IMR-90 (cell line): ENCODE measurements at regions not wholly inside any gene's neighbourhood (a gene's known extent, or its start where the extent isn't known, plus 50 kb on each side); places are given as distances from the start of the nearest gene placed in this dataset.
"Not testable (repeated sequence)": the region's sequence is repeated elsewhere in the genome, so short reads cannot be mapped to it uniquely, and the experiment has no call there.

ENCODE experiments used
- ATAC-seq: fragments of 200-7000 bp; cut with Tn5 transposase; 2 replicates; pipeline ENCODE4 v1.9.1; 2020; ENCODE audit warnings: low read depth, mild to moderate bottlenecking, moderate library complexity
- BruUV-seq: library from RNA; stranded (reverse); fragments of 400-500 nt; replicated peaks from 2 replicates; lab custom pipeline; 2021; lab: Mats Ljungman, UMichigan
- CTCF ChIA-PET: fragments of 300-600 bp; formaldehyde crosslinking; extraction: SDS; loops from one replicate; lab custom pipeline; 2021; ENCODE audit warnings: antibody characterized with exemption; lab: Yijun Ruan, JAX
- POLR2A ChIA-PET: fragments of 300-600 bp; sonication (Branson Sonifier 250); formaldehyde crosslinking; loops from one replicate; lab custom pipeline; 2022; ENCODE audit warnings: antibody characterized with exemption; ENCODE audit not compliant: unreplicated experiment; lab: Charles Lee
- DNase-seq: peaks from one replicate; pipeline ENCODE4 v3.0.0; 2013
- H2AFZ ChIP-seq: replicated peaks from 2 replicates; pipeline ENCODE3; 2013; ENCODE audit warnings: low read length, mild to moderate bottlenecking; ENCODE audit not compliant: poor library complexity
- H2AK5ac ChIP-seq: 2 replicates; pipeline ENCODE4 v1.6.1; 2013; ENCODE audit warnings: low read depth, low read length, inconsistent platforms
- H2AK9ac ChIP-seq: replicated peaks from 2 replicates; pipeline ENCODE3; 2013; ENCODE audit warnings: mild to moderate bottlenecking, low read depth, low read length, moderate library complexity; ENCODE audit not compliant: poor library complexity
- H2BK120ac ChIP-seq: 2 replicates; pipeline ENCODE4 v1.6.1; 2013; ENCODE audit warnings: low read depth, low read length, inconsistent platforms
- H2BK15ac ChIP-seq: 3 replicates; pipeline ENCODE4 v1.6.1; 2013; ENCODE audit warnings: low read depth, low read length, inconsistent platforms
- H2BK20ac ChIP-seq: 2 replicates; pipeline ENCODE4 v1.6.1; 2013; ENCODE audit warnings: low read depth, mild to moderate bottlenecking, inconsistent platforms, low read length, moderate library complexity
- H2BK5ac ChIP-seq: 2 replicates; pipeline ENCODE4 v1.6.1; 2013; ENCODE audit warnings: mild to moderate bottlenecking, low read depth, low read length, inconsistent platforms; ENCODE audit not compliant: poor library complexity, severe bottlenecking
- H3K14ac ChIP-seq: replicated peaks from 2 replicates; pipeline ENCODE4 v1.6.1; 2013; ENCODE audit warnings: low read depth, low read length, inconsistent platforms
- H3K18ac ChIP-seq: 2 replicates; pipeline ENCODE4 v1.6.1; 2013; ENCODE audit warnings: low read depth, low read length, control low read depth
- H3K23ac ChIP-seq: 2 replicates; pipeline ENCODE4 v1.6.1; 2013; ENCODE audit warnings: low read depth, low read length, inconsistent platforms
- H3K27ac ChIP-seq: 2 replicates; pipeline ENCODE4 v1.5.1; 2013; ENCODE audit warnings: mild to moderate bottlenecking, control low read depth, low read length; ENCODE audit not compliant: insufficient read depth
- H3K27me3 ChIP-seq: 2 replicates; pipeline ENCODE4 v1.6.1; 2013; ENCODE audit warnings: low read length; ENCODE audit not compliant: control insufficient read depth, insufficient read depth
- H3K36me3 ChIP-seq: 2 replicates; pipeline ENCODE4 v1.6.1; 2013; ENCODE audit warnings: low read length, mixed read lengths; ENCODE audit not compliant: control insufficient read depth, insufficient read depth
- H3K4ac ChIP-seq: 2 replicates; pipeline ENCODE4 v1.6.1; 2013; ENCODE audit warnings: low read depth, low read length, inconsistent platforms
- H3K4me1 ChIP-seq: 2 replicates; pipeline ENCODE4 v1.6.1; 2013; ENCODE audit warnings: low read length, mixed read lengths; ENCODE audit not compliant: control insufficient read depth, insufficient read depth
- H3K4me2 ChIP-seq: 2 replicates; pipeline ENCODE4 v1.6.1; 2013; ENCODE audit warnings: low read depth, mild to moderate bottlenecking, control low read depth, low read length, moderate library complexity
- H3K4me3 ChIP-seq: 2 replicates; pipeline ENCODE4 v1.5.1; 2013; ENCODE audit warnings: low read depth, mild to moderate bottlenecking, control low read depth, low read length, moderate library complexity; ENCODE audit not compliant: insufficient read depth
- H3K56ac ChIP-seq: 2 replicates; pipeline ENCODE4 v1.6.1; 2013; ENCODE audit warnings: low read length, inconsistent platforms; ENCODE audit not compliant: insufficient read depth; ENCODE audit errors: extremely low read depth
- H3K79me1 ChIP-seq, 2 experiments: 2 replicates each; pipeline ENCODE4 v1.6.1; 2013; ENCODE audit warnings: low read length in 2 of 2, inconsistent platforms in 1 of 2, low read depth in 1 of 2
- H3K9ac ChIP-seq: 2 replicates; pipeline ENCODE4 v1.6.1; 2013; ENCODE audit warnings: low read depth, low read length, control low read depth
- H3K9me1 ChIP-seq: 2 replicates; pipeline ENCODE4 v1.6.1; 2013; ENCODE audit warnings: low read length, inconsistent platforms; ENCODE audit not compliant: insufficient read depth
- H3K9me3 ChIP-seq: 2 replicates; pipeline ENCODE4 v1.6.1; 2013; ENCODE audit warnings: low read length; ENCODE audit not compliant: control insufficient read depth, insufficient read depth
- H4K20me1 ChIP-seq: 2 replicates; pipeline ENCODE4 v1.6.1; 2013; ENCODE audit warnings: low read length, inconsistent platforms; ENCODE audit not compliant: insufficient read depth
- H4K5ac ChIP-seq: 2 replicates; pipeline ENCODE4 v1.6.1; 2013; ENCODE audit warnings: mild to moderate bottlenecking, low read depth, low read length, control low read depth
- H4K8ac ChIP-seq, 2 experiments: 2 replicates each; pipeline ENCODE4 v1.6.1; 2013; ENCODE audit warnings: low read depth in 2 of 2, low read length in 2 of 2, control low read depth in 1 of 2, inconsistent platforms in 1 of 2
- H4K91ac ChIP-seq: 2 replicates; pipeline ENCODE4 v1.6.1; 2013; ENCODE audit warnings: low read depth, low read length, inconsistent platforms; ENCODE audit not compliant: insufficient read depth
- dilution Hi-C: fragments of 300-500 bp; cut with HindIII; formaldehyde crosslinking; loops from one replicate; pipeline ENCODE4 v1.14.3; 2018; ENCODE audit warnings: low sequenced_read_pairs; ENCODE audit not compliant: unreplicated experiment
- in situ Hi-C: fragments of 300-500 bp; cut with MboI; formaldehyde crosslinking; loops from 3 replicates; pipeline ENCODE4 v1.14.3; 2019; ENCODE audit warnings: low sequenced_read_pairs, inconsistent platforms, mixed read lengths
- intact Hi-C: fragments of 100-400 bp; cut with micrococcal nuclease; formaldehyde crosslinking; loops from 2 replicates; pipeline ENCODE4 v1.10.0; 2022

DNA sequence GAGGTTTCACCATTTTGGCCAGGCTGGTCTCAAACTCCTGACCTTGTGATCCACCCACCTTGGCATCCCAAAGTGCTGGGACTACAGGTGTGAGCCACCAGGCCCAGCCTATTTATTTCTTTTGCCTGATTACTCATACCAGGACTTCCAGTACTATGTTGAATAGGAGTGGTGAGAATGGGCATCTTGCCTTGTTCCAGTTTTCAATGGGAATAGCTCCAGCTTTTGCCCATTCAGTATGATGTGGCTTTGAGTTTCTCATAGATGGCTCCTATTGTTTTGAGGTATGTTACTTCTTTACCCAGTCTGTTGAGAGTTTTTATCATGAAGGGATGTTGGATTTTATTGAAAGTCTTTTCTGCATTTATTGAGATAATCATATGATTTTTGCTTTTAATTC lies 924.5 kb downstream of the DTWD2 start:
- H3K9me1 ChIP-seq, H2AFZ ChIP-seq, dilution Hi-C loops, DNase-seq, H3K4ac ChIP-seq, in situ Hi-C loops, H4K91ac ChIP-seq, H2BK120ac ChIP-seq, H3K14ac ChIP-seq, H3K79me1 ChIP-seq, H3K23ac ChIP-seq, H2BK5ac ChIP-seq, H2AK5ac ChIP-seq, H3K27ac ChIP-seq, H3K9ac ChIP-seq, H3K9me3 ChIP-seq, H3K4me2 ChIP-seq, H2AK9ac ChIP-seq, H3K56ac ChIP-seq, CTCF ChIA-PET, POLR2A ChIA-PET, intact Hi-C loops, H3K18ac ChIP-seq, H2BK20ac ChIP-seq, H2BK15ac ChIP-seq, H3K27me3 ChIP-seq, H4K5ac ChIP-seq, H3K36me3 ChIP-seq, BruUV-seq, H4K8ac ChIP-seq, H3K4me3 ChIP-seq, ATAC-seq, H4K20me1 ChIP-seq, H3K4me1 ChIP-seq: not testable (repeated sequence)
